MCF 10A (cell line): ENCODE measurements at regions not wholly inside any gene's neighbourhood (a gene's known extent, or its start where the extent isn't known, plus 50 kb on each side); places are given as distances from the start of the nearest gene placed in this dataset.
"Not testable (repeated sequence)": the region's sequence is repeated elsewhere in the genome, so short reads cannot be mapped to it uniquely, and the experiment has no call there.

ENCODE experiments used
- BruUV-seq: library from RNA; stranded (reverse); fragments of 400-500 nt; replicated peaks from 2 replicates; lab custom pipeline; 2021; lab: Mats Ljungman, UMichigan
- CTCF ChIA-PET: fragments of 300-600 bp; sonication (Branson Sonifier 250); formaldehyde crosslinking; extraction: SDS; loops from one replicate; lab custom pipeline; 2021; ENCODE audit warnings: antibody characterized with exemption, inconsistent platforms; lab: Yijun Ruan, JAX
- POLR2A ChIA-PET: fragments of 300-600, 350-650 bp; sonication (Branson Sonifier 250); formaldehyde crosslinking; extraction: SDS; loops from one replicate; lab custom pipeline; 2020; ENCODE audit warnings: antibody characterized with exemption, inconsistent platforms; lab: Yijun Ruan, JAX
- DNase-seq: peaks from one replicate; pipeline ENCODE4 v3.0.0-alpha.2; 2018; ENCODE audit not compliant: unreplicated experiment
- H3K27ac Mint-ChIP-seq: one replicate; pipeline ENCODE4 v1.8.0; 2022; ENCODE audit warnings: mild to moderate bottlenecking, low read depth, mixed read lengths; ENCODE audit not compliant: unreplicated experiment
- H3K27me3 Mint-ChIP-seq: one replicate; pipeline ENCODE4 v1.8.0; 2022; ENCODE audit warnings: mixed read lengths; ENCODE audit not compliant: insufficient read depth, unreplicated experiment
- H3K36me3 Mint-ChIP-seq: one replicate; pipeline ENCODE4 v1.8.0; 2022; ENCODE audit warnings: mild to moderate bottlenecking, moderate library complexity, mixed read lengths; ENCODE audit not compliant: insufficient read depth, unreplicated experiment
- H3K4me1 Mint-ChIP-seq: one replicate; pipeline ENCODE4 v1.8.0; 2022; ENCODE audit warnings: mixed read lengths; ENCODE audit not compliant: insufficient read depth, unreplicated experiment
- H3K4me3 Mint-ChIP-seq: one replicate; pipeline ENCODE4 v1.8.0; 2022; ENCODE audit warnings: mild to moderate bottlenecking, moderate library complexity, mixed read lengths; ENCODE audit not compliant: unreplicated experiment
- H3K9me3 Mint-ChIP-seq: one replicate; pipeline ENCODE4 v1.8.0; 2022; ENCODE audit warnings: mixed read lengths; ENCODE audit not compliant: unreplicated experiment
- CTCF ChIP-seq: fragments of 200-600 bp; IDR thresholded peaks from one replicate; pipeline ENCODE4 v1.8.0; 2022; ENCODE audit warnings: antibody characterized with exemption, mild to moderate bottlenecking; ENCODE audit not compliant: unreplicated experiment
- intact Hi-C: fragments of 100-400 bp; cut with micrococcal nuclease; formaldehyde crosslinking; loops from 2 replicates; pipeline ENCODE4 v1.14.1; 2022

GRCh38 chr13:33678906-33679657 lies 138.9 kb upstream of the RFC3 start:
- no peak overlapping the region for H3K27ac Mint-ChIP-seq
- POLR2A ChIA-PET: interaction anchor here (0.8 to 1.9 kb wide), 6 partner anchors 16 to 133 kb away, joined by 3 to 13 read pairs (median 4); no protein-coding TSS in a partner anchor
- BruUV-seq: no TSS peak

GRCh38 chr13:33679658-33680012 lies 138.3 kb upstream of the RFC3 start:
- BruUV-seq: TSS peak; percentile 30
- CTCF ChIA-PET: interaction anchor here (0.6 to 2.2 kb wide), 5 partner anchors 11 to 1298 kb away, joined by 3 to 7 read pairs (median 3); no protein-coding TSS in a partner anchor
- no peaks in the 10 kb centered on the region for H3K36me3 Mint-ChIP-seq
- DNase-seq: no peak
- no peaks in the 10 kb centered on the region for H3K27me3 Mint-ChIP-seq
- intact Hi-C loops: no loop called here
- H3K4me3 Mint-ChIP-seq: no peak overlapping the region
- POLR2A ChIA-PET: interaction anchor here (0.5 to 1.9 kb wide), 7 partner anchors 16 to 780 kb away, joined by 3 to 13 read pairs (median 3); no protein-coding TSS in a partner anchor
- H3K9me3 Mint-ChIP-seq: no peaks in the 10 kb centered on the region
- H3K4me1 Mint-ChIP-seq: peaks cover 32% of the 10 kb centered on the region
- no peak for TF ChIP-seq CTCF
- H3K27ac Mint-ChIP-seq: no peak overlapping the region

More at GRCh38 chr13:33678906-33679657, 138.9 kb upstream of the RFC3 start:
- TF ChIP-seq CTCF: no peak
- CTCF ChIA-PET: interaction anchor here (0.7 to 2.2 kb wide), 5 partner anchors 8 to 1297 kb away, joined by 3 to 7 read pairs (median 4); no protein-coding TSS in a partner anchor
- intact Hi-C loops: no loop called here
- H3K9me3 Mint-ChIP-seq: no peaks in the 10 kb centered on the region
- peaks cover 32% of the 10 kb centered on the region for H3K4me1 Mint-ChIP-seq
- H3K27me3 Mint-ChIP-seq: no peaks in the 10 kb centered on the region
- peak; percentile 94 for DNase-seq
- H3K4me3 Mint-ChIP-seq: no peak overlapping the region
- no peaks in the 10 kb centered on the region for H3K36me3 Mint-ChIP-seq

- no peak for TF ChIP-seq CTCF
- Mint-ChIP-seq H3K27ac (no peak overlapping the region), H3K27me3 (no peaks in the 10 kb centered on the region), H3K4me1 (peaks cover 13% of the 10 kb centered on the region), H3K36me3 (no peaks in the 10 kb centered on the region), H3K9me3 (no peaks in the 10 kb centered on the region), H3K4me3 (no peak overlapping the region)
- intact Hi-C loops: no loop called here
- BruUV-seq: no TSS peak
- DNase-seq: no peak
- ChIA-PET CTCF (no interaction called here), POLR2A (interaction anchor here (0.9 kb wide), 1 partner anchor 693 kb away, joined by 3 read pairs; no protein-coding TSS in a partner anchor)
Observed at GRCh38 chr13:33682020-33682564, 135.9 kb upstream of the RFC3 start.

GRCh38 chr13:33682646-33683045 lies 135.3 kb upstream of the RFC3 start:
- ChIA-PET CTCF (interaction anchor here (0.6 kb wide), 1 partner anchor 558 kb away, joined by 3 read pairs; no protein-coding TSS in a partner anchor), POLR2A (interaction anchor here (1.0 kb wide), 1 partner anchor 14 kb away, joined by 3 read pairs; no protein-coding TSS in a partner anchor)
- H3K4me1 Mint-ChIP-seq: peaks cover 13% of the 10 kb centered on the region
- H3K36me3 Mint-ChIP-seq, DNase-seq, BruUV-seq, H3K9me3 Mint-ChIP-seq, H3K4me3 Mint-ChIP-seq, H3K27me3 Mint-ChIP-seq, intact Hi-C loops, H3K27ac Mint-ChIP-seq: not testable (repeated sequence)
